Activated effector memory CD4-positive, alpha-beta T cell treated with anti-CD3 and anti-CD28 coated beads, Interleukin-2, amount 50 U/mL, for 16 hours (primary cell): ENCODE measurements at regions not wholly inside any gene's neighbourhood (a gene's known extent, or its start where the extent isn't known, plus 50 kb on each side); places are given as distances from the start of the nearest gene placed in this dataset.

ENCODE experiments used
- DNase-seq: peaks from one replicate; pipeline ENCODE4 v3.0.0-alpha.2; 2020

DNA sequence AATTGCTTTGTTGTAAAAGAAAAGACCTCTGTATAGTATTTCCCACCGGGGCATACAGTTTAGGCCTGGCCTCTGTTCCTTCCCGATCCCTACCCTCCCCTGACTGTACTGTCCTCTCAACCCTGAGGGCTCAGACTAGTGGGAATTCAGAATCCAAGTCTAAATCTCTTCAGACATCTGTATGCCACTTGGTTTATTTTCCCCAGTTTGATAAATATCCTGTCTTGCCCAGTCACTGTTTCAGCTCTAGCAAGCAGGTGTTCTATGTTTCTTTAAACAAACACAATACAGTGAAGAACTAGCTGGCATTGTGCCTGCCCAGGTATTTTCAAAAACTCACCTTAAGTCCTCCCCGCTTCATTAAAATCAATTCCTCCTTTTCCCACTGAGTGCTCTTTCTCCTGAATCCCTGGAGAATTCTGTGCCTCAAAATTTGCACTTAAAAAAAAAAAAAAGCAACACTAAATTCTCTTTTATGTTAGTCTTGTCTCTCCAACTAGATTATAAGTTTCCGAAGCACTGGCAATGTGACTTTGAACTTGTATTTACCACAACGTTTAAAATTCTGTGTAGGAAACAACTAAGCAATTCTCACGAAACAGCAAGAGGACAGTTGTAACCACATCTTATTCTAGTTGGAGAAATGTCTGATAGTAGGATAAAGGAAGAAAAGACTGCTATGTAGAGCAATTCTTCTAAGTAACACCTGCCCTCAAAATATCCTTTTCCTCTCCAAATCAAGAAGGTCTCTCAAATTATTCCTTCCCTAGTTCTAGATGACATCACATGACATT, 112.0 kb upstream of the CARMIL1 start:
- no peak for DNase-seq

DNA sequence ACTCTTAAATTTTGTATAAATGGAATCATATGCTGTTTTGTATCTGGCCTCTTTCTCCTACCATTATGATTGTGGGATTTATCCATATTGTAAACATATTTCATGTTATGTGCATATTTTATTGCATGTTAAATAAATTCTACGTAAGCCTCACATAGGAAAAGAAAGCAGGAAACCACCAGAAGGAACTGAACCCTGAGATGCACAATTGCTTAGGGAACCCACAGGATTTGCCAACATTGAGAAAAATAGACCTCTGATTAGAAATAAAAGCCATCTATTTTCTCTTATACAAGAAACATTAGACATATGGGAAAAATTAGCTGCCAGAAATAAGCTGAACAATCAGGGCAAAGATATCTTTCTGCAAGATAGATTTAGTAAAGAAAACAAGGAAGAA, 111.2 kb upstream of the CARMIL1 start:
- DNase-seq = no peak

DNA sequence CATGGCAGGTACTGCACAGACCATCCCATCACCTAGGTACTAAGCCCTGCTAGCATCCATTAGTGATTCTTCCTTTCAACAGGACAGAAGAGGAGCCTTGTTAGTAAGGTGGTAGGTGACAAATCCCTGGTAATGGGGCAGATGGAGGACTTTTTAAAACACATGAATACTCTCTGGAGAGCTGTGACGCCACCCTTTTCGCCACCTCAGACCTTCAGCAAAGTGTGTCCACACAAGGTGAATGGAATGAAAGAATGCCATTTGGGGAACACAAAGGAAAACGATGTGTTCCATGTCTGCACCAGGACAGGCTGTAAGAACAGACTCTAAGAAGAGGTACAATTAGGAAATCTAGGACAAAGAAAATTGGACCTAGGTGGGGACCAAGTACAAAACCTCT, 110.5 kb upstream of the CARMIL1 start:
- no peak for DNase-seq

DNA sequence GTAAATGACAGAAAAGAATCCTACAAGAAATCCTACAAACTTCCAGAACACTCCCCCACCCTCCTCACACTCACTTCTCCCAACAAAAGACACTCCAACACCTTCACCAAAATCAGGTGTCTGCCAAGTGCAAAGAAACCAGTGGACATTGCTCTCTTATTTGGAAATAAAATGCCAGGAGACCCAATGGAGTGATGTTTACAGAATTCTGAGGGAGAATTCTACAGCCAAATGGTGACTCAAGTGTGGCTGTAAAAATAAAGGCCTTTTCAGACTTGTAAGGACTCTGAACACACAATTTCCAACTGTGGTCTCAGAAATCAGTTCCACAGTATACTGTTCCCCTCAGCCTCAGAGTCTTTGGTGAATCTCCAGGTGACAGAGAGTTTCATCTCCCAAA, 109.6 kb upstream of the CARMIL1 start:
- DNase-seq = no peak

DNA sequence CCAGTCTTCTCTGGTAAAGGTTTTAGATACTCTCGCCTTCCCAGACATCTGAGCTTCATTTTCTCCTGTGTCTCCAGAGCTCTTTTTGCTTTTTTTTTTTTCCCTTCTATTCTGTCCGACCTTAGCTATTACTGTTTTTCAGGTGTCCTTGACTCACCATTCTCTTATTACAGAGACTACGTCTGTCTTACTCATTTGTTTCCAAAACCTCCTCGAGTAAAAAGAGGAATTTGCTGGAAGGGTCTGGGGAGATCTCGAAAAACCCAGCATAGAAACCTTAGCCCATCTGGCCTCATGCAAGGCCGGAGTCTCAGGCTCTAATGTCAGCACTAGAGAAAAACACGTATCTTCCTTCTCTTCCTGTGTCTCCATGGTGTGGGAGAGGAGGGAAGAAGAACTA, 109.2 kb upstream of the CARMIL1 start:
- no peak for DNase-seq

DNA sequence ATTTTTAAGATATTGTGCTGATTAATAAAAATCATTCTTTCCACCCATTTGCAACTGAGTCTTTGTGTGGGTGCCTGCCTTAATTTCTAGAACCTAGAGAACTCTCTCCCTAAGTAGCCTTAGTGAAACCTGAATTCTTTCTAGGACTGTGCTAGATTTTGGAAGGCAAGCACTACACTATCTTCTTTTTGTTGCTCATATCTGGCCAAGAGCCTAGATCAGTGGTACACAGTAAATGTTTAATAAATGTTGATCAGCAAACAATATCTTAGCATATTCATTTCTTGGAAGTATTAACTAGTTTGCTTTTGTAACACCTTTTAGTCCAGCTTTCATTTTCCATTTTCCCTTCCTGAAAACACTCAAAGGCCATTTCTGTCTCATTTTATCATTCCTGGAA, 108.5 kb upstream of the CARMIL1 start:
- no peak for DNase-seq

DNA sequence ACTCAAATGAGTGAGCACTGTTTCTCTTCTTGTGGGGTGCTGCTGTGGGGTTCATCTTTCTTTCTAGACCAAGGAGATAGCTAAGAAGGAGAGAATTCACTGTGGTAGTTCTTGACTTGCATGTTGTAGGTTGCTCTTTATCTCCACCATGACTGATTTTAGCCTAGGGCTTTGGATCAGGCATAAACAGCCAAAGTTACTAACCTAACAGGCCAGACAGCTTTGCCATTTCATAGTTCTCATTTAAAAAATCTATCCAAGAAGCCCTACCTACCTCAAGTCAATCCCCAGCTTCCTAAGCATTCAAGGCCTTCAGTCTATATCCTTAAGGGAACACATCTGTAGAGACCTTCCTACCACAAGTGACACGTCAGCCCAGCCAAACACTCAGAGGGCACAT, 107.9 kb upstream of the CARMIL1 start:
- no peak for DNase-seq

DNA sequence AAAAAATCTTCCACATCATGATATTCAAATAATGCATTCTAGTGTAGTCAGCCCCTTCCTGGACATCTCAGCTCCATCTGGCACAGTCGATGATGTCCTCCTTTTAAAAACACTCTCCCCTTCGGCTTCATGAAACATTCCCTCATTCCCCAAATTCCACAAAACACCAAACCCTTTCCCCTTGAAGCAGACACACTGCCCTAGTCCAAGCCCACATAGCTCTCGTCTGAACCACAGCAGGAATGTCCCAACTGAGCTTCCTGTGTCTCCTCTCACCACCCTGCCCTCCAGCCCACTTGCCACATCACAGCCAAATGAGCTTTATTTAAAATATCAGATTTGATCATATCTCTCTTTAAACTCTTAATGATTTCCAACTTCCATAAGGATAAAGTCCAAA, 106.4 kb upstream of the CARMIL1 start:
- DNase-seq = no peak

DNA sequence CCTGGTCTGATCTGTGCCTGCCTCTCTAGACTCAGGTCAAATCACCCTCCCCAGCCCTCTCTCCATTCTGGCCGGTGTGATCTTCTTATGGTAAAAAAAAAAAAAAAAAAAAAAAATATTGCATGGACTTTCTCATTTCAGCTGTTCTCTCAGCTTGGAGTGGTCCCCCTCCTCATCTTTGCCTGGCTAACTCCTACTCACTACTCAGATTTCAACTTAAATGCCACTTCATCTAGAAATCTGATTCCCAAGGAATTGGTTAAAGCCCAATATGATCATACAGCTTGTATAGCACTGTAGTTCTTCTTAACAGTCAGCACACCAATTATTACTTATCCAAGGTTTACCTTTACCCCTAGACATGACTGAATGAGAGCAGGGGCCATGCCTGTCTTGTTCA, 105.9 kb upstream of the CARMIL1 start:
- DNase-seq = no peak

DNA sequence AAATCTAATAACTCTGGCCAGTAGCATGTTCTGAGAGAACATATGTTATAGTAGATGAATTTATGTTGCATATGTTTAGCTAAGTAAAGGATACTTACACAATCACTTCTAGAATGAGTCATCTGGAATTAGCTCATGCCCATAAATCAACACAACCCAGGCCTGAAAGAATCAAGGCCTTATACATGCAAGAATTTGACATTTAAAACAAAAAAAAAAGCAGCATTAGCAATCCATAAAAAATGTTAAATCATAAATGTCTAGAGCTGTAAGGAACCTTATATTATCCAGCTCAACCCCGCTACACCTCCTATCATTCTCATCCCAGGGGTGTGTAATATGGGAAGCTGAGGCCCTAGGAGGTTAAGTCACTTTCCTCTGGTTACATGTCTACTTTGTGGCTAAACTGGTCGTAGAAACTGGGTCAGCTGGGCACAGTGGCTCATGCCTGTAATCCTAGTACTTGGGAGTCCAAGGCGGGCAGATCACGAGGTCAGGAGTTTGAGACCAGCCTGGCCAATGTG, 105.2 kb upstream of the CARMIL1 start:
- no peak for DNase-seq

DNA sequence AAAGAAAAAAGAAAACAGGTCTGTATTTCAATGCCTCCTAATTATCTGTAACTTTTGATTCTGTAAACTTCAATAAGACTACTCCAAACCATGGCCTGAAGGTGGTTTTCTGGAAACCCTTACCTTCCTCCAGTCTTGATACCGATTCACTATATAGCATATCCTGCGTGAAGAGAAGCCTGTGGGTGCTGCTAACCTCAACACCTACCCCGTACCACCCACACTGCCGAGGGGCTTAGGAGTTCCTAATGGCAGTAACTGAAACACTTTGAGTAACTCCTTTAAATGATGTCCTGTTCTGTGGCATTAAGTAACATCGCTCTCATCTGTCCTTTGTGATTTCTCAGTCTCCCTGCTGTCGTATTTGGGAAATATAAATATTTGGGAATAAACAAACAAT, 104.5 kb upstream of the CARMIL1 start:
- no peak for DNase-seq

DNA sequence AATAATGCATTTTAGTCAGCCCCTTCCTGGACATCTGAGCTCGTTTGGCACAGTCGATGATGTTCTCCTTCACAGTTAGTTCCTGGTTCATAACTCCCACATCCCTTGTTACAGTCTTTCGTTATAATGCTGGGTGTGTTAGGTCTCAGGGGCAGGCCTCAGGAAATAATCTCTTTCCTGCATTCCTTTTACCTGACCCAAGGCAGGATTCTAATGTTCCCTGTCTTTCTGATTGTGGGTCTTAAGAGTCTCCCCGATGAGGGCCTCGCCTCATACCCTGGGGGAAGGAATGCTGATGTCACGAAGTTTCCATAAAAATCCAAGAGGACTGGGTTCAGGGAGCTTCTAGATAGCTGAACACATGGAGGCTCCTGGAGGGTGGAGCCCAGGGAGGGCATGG, 104.0 kb upstream of the CARMIL1 start:
- no peak for DNase-seq

DNA sequence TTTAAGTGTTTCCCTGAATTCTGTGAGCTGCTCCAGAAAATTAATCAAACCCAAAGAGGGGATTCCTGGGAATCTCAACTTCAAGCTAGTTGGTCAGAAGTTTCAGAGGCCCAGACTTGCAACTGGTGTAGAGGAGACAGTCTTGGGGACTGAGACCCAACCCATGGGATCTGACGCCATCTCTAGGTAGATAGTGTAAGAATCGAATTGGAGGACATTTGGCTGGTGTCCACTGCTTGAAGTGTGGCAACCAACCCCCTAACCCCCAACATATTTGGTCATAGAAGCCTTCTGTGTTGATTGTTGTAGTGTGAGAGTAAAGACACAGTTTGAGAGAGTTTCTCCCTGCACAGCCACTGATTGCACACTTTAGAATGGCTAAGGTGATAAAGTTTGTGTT, 103.5 kb upstream of the CARMIL1 start:
- no peak for DNase-seq

DNA sequence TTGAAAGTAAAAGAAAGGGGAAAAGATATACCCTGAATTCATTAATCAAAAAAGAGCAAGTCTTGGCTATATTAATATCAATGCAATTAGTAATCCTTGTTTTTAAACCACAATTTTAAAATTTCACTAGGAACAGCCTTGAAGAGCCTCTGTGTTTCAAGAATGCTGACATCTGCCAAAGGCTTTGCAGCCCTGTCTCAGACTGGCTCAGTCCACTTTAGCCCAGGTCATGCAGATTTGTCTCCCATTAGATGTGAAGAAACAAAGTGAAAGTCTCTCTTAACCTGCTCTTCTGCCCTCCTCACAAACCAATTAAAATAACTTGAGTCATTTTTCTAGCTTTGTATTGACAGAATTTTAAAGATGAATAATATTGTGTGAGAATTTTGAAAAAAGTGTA, 102.7 kb upstream of the CARMIL1 start:
- no peak for DNase-seq

DNA sequence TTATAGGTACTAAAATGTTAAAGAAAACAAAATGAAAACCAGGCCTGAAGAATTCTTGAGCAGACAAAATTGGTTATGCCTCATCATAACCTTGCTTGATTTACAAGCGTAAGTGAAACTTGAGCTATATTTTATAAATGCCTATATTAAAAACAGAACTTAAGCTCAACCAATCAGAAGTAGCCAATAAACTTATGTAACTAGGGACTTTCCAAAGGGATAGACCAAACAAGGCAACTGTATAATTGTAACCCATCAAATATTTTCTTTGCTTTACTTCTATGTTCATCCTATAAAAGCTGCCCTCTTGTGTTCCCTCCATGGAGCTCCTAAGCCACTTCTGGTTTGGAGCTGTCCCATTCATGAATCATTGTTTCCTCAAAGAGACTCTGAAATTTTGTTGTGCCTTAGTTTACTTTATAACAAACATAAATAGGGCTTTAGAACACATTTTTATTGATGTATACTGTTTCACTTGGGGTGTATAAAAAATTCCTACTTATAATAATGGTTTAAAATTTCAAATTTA, 101.6 kb upstream of the CARMIL1 start:
- no peak for DNase-seq

DNA sequence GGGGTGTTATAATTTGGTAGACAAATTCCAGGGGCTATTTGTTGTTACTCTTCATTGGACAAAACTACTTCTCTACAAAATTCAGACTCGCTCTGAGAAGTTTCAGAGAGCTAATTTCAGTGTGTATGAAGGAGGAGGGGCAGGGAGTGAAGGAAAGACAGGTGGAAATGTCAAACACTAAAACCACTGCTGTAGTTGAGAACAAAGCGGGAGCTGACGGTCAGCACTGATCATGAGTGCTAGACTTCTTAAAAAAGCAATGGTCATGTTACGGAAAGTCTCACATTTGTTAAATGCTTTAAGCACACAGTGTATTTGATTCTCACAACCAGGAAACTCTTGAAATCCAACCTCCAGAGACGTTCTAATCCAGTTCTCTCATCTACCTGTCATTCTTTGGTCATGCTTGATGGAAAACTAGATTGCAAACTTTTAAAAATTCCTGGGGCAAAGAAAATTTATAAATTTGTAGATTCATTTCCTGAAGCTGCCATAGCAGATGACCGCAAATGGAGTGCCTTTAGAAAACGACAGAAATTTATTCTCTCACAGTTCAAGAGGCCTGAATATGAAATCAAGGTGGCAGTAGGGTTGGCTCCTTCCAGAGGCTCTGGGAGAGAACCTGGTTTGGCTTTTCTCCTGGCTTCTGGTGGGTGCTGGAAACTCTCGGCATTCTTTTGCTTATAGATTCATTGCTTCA, 100.7 kb upstream of the CARMIL1 start:
- no peak for DNase-seq

DNA sequence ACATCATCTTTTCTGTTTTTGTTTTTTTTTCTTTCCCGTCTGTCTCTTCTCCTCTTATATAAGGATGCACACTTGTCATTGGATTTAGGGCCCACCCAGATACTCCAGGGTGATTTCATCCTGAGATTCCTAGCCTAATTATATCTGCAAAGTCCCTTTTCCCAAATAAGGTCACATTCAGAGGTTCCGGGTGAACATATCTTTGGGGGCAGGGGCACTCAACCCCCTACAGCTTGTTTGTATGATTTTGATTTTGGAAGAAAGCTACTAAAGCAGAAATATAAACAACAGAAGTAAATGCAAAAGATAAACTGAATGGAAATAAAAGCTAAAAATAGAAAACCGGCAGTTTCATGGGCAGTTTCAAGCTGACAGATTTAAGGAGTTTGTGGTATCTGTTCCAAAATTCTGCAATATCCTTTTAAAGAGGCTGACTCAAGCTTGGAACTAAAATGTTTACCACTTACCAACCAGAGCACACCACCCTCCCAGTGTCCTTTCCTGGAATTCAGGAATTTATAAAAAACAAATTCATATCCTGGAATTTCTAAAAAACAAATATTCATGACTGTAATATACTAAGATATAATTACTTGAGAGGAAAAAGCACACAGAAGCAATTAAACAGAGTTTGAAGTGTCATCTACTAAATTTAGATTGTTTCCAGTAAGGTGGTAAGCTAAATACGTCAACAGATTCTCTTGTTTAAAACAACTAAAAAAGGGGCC, 100.0 kb upstream of the CARMIL1 start:
- no peak for DNase-seq

DNA sequence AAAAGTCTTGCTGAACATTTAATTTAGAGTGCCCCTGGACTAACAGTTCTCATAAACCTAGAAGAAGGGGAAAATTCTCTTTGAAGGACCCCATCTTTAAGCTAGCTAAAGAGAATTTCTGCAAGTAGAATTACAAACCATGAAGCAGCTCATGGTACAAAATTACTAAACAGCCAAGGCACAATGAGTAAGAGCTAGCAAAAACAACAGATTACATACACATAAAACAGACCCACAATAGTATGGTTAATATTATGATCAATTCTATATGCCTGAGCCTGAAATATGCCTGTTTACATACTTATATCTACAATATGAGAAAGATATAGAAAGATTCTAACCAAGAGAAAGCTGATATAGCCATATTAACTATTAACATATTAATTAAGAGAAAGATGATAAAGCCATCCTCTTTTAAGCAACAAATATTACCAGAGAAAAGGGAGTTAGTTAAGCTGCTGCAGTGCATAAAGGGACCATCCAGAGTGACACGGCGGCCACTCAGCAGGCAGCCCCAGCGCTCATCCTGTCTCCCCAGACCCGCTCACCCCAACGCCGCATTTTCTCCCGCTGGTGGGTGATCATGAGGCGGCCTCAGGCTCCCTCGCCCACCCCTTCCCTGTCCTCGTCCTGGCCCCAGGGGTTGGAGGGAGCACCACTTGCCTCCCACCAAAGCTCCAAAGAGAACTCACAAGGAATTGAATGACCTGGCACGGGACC, 98.4 kb upstream of the CARMIL1 start:
- no peak for DNase-seq

DNA sequence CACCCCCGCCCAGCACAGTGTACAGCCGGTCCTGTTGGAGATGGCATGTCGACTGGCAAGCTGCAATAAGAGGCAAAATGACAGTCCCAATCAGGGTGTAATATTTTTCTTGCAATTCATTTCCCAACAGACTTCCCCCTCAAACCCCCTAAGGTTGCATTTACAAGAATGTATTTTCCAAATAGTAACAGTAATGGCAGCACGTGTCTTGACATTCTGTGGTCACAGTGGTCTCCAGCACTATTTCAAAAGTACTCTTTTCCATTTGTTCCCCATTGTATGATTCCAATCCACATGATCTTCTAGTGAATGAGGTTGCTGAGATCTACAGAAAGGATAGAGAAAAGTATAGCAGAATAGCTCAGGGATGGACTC, 97.8 kb upstream of the CARMIL1 start:
- DNase-seq = no peak

DNA sequence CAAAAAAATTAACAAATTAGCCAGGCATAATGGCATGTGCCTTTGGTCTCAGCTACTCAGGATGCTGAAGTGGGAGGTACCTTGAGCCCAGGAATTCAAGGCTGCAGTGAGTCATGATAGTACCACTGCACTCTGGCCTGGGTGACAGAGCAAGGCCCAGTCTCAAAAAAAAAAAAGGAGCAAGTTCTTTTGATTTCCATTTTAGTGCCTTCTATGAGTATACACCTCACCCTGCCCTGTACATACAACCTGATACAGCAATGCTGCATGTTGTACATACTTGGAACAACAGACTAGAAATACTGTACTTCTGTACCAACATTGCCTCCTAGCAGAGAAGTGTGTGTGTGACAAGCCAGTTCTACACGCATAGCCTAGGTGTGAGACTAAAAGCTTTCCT, 97.3 kb upstream of the CARMIL1 start:
- DNase-seq = no peak

DNA sequence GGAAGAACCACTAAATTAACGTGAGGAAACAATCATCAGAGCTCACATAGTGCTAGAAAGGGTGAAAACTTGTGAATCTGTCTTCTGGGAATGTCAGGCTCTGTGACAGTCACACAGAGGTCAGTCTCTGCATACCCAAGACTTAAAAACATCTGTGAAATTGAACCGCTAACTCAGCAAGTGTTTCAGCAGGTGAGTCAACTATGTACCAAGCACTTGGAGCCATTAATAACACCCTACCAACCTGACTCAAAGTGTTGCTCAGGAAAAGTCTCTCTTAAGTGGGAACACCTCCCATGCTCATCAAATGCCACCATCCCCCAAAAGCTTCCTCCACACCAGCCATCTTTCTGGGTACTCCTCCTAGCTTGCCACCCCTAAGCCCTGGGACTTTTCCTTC, 92.3 kb upstream of the CARMIL1 start:
- no peak for DNase-seq

DNA sequence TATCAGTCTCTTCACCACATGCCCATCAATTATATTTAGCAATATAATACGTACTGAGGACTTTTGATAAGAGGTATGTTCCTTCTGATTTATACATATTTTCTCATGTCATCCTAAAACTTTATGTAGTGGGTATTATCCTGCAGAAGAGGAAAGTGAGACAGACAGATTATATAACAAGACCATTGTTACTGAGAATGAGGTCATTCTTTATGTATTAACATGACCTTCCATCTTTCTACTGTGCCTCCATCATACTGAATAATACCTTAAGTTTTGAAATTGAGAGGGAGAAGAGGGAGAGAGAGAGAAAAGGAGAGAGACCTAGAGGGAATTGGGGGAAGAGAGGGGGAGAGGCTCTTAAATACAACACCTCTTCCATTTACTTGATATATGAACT, 90.9 kb upstream of the CARMIL1 start:
- no peak for DNase-seq
